Stimulated activated CD8-positive, alpha-beta memory T cell treated with anti-CD3 and anti-CD28 coated beads, Interleukin-15, amount 100 ng/mL, for 24 hours (primary cell): ENCODE measurements at regions not wholly inside any gene's neighbourhood (a gene's known extent, or its start where the extent isn't known, plus 50 kb on each side); places are given as distances from the start of the nearest gene placed in this dataset.
"Not testable (repeated sequence)": the region's sequence is repeated elsewhere in the genome, so short reads cannot be mapped to it uniquely, and the experiment has no call there.

Experiments used
- DNase-seq: peaks from one replicate; pipeline ENCODE4 v3.0.0-alpha.2; 2020; ENCODE audit warnings: low read depth

GRCh38 chr20:25798174-25798993 lies 101.7 kb upstream of the ZNF337 start:
- DNase-seq = not testable (repeated sequence)

DNA sequence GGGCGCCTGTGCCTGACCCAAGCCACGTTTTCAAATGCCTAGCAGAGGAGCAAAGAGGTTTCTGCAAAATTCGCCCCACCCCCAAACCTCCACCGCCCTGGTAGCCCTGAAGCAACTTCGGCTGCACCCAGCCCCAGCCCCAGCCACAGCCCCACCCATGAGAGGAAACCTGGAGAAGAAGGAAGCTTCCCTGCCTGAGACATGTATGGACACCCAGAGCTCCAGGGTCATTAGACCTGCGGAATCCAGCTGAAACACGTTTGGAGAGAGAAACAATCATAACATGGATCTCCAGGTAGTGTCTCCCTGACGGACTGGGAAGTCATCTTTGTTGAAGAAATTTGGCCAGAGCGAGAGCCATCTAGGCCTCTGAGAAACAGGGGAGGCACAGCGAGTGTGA lies 100.4 kb upstream of the ZNF337 start:
- DNase-seq = not testable (repeated sequence)

- not testable (repeated sequence) for DNase-seq
Observed at GRCh38 chr20:25777241-25777640, 80.6 kb upstream of the ZNF337 start.

- DNase-seq = not testable (repeated sequence)
Observed at GRCh38 chr20:25774711-25775110, 78.1 kb upstream of the ZNF337 start.

DNA sequence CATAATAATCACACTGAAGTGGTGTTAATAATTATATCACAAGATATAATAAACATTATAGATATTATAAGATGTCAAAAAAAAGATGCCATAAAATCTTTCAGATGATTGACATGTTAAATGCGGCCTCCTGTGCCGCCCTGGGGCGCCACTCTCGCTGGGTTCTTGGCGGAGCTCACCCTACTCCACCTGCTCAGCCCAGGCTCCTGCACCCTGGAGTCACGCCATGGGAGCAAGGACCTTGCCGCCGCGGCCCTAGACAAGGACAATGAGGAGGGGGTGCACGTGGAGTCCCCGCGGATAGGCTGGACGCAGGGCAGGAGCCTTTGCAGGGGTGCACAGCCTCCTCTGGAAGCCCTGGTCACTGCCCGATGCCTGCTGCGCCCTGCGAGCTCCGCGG lies 77.5 kb upstream of the ZNF337 start:
- not testable (repeated sequence) for DNase-seq

- not testable (repeated sequence) for DNase-seq
Observed at GRCh38 chr20:25772437-25772836, 75.8 kb upstream of the ZNF337 start.

DNA sequence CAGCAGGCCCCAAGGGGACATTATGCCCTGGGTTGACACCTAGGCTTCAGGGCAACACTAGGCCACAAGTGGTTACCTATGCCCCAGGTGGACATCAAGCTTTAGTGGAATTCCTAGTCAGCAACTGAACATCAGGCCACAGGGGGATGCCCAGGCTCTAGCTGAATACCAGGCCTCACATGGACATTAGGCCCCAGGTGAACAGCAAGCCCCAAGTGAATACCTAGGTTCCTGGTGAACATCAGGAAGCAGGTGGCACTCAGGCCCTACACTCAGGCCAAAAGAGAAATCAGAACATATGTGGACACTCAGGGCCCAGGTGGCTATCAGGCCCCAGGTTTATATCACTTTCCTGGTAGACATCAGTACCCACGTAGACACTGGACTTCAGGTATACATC lies 75.2 kb upstream of the ZNF337 start:
- not testable (repeated sequence) for DNase-seq

- DNase-seq = no peak
Observed at GRCh38 chr20:25761596-25761995, 64.9 kb upstream of the ZNF337 start.

DNA sequence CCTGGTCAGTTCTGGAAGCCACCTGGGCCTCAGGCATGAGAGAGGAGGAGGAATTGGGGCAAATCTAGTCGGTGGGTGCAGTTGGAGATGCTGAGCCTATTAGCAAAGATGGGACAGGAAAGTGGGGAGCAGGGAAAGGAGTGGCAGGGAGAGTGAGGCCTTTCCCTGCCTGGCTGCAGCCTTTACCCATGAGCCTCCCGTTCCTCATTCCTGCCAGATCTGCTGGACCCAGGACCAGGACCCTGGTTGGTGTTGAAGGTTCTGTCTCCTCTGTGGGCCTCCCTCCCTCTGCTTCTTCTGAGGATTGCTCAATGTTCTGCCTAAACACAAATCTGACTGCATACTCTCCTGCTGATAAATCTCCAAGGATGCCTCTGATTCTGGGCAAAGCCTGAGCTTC lies 64.4 kb upstream of the ZNF337 start:
- not testable (repeated sequence) for DNase-seq

DNA sequence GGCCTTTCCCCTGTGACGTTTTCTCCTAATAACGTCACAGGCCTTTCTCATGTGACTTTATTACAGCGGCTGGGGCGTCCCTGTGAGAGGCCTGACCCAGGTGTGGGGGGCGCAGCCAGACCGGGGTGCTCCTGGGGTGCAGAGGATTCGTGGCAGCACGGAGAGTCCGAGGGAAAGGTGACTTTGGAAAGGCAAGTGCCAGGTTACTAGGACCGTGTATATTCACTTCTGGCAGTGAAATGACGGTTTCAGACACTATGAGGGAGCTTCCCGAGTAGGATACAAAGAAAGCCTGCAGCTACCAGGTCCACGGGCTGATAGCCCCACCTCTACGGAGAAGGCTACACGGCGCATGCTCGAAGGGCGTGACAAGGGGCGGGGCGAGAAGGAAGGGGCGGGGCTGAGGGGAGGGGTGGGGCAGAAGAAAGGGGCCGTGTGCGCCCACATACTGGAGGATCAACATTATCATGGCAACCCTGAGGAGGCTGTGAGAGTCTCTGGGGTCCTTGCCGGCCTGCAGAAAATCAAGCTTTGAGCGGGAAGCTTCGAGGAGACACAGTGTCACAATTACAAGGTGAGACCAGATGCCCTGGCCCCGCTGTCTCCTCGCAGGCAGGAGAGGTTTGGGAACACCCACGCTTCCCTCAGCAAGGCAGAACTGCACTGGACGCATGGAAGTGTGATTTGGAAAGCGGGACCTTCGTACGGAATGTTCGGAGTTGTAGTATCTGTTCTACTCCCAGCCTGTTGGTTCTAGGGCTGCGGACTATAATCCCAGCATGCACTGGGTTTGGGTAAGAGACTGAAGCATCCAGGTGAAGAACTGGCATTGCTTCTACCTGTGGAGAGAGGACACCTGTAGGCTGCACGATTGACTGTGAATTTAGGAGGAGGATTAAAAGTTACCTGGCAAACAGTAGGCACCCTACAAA lies 54.4 kb upstream of the ZNF337 start:
- peak; percentile 11 for DNase-seq

- no peak for DNase-seq
Observed at GRCh38 chr20:25750220-25750764, 53.6 kb upstream of the ZNF337 start.

GRCh38 chr20:25749649-25750048 lies 53.0 kb upstream of the ZNF337 start:
- no peak for DNase-seq
